ENCODE measurements at regions not wholly inside any gene's neighbourhood (a gene's known extent, or its start where the extent isn't known, plus 50 kb on each side); places are given as distances from the start of the nearest gene placed in this dataset.
A peak's percentile ranks its signal among the peaks of the same experiment; 100 is the strongest.

DNA sequence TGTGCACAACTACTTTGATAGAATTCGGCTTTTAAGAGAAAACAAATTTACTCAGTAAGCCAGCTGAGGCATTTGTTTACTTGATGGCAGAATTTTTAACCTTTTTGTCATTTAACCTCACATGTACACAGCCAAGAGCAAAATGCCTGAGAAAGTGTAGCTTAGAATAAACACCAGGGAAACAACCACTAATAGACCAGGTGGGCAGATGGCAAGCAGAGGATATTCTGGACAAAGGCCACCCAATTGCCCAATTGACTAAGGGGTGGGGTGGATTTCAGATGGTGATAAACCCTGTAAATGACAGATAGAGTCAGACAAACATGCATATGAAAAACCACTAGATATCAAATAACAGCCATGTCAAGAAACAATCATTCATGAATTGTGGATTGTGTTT, 190.7 kb upstream of the FBXL4 start:
- DNase-seq = no peak

DNA sequence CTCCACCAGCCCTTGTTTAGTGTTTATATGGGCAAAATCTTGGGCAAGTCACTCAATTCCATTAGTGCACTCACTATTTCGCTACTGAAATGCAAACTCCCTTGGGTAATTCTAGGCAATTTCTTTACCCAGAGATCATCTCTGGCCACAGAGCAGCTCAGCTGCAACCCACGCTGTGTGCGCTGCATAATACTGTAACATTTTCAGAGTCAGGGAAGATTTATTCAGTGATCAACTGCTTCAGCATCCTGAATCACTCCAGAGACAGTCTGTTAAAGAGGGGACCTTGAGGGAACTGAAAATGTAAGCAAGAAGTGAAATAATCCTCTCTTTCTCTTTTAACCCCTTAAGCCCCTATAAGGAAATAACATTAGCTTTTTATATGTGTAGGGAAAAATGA, 189.6 kb upstream of the FBXL4 start:
- no peak for DNase-seq

DNA sequence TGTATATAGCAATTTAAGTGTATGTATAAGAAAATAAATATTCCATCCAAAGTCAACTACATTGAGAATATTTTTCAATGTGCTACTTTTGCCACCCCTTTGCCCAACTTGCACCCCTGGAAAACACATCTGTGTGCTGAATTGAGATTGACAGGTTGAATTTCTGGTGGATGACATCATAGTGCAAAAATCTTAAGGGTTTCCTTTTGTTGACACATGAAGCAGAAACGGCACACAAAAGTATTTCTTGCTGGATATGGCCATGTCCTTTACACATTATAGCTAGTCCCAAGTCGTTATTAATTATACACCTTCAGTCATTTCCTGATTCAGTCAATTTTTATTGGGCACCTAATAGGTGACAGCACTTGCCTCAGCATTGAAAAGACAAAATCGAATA, 188.7 kb upstream of the FBXL4 start:
- no peak for DNase-seq

DNA sequence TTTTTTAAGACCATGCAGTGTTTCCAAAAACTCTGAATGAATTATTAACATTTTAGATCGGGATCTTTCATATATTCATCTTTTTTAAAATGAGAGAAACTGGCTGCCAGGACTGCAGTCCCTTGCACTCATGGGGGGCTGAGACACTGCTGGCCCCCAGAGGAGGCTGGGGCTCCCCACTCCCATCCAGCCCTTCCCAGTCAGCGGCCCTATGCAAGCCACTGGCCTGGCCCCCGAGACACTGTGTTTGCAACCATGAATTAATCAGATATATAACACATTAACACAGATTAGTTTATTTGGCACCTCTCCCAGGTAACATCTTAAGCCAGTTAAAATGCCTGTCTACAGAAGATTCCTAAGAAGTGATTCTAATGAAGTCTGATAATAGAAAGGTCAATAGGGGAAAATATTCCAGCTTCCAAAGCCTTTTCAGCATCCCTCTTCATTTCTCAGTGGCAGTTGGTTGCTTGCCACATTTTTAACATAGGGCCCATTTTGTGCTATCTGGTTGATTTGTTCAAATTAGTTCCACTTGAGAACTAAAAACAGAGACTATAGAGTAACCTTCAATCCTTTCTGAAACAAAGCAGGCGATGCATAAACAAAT, 184.4 kb upstream of the FBXL4 start:
- DNase-seq = no peak

DNA sequence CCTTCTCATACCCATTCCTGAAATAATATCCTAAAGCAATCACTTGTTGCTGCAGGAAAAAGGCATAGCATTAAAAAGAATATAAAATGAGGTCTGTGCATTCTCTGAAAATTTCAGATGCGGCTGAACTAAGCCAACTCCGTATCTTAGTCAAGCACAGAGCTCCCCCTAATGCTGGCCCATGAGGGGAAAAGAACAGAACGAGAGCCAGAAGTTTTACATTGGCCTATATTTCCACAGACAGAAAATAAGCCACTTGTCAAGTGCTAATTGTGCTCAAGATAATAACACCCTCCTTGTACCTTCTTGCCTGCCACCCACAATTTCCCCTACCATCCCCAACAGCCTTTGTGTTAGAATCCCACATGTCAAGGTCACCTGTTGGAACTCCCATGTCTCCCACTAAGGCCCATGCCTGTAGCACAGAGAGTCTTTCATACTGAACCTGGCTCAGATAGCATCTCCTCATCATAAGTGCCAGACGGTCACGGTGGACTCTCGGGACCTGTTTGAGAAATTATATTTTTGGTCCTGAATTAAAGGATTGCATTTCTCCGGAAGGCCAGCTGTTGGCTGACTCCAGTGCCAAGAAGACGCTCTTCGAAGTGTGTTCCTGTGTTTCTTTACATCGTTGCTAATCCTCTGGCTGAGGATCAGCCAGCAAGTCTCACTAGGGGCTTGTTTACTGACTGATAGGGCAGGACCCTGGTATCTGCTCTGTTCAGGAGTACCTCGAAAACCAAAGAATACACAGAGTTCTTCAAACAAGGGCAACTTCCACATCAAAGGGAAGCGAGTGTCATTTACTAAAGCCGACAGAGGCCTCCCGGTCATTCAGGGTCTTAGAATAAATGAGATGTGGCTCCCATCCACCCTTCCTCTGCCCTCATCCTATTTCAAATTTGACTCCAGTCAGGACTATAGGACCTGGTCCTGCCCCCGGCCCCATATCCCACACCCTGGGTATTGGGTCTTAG, 183.4 kb upstream of the FBXL4 start:
- no peak for DNase-seq

DNA sequence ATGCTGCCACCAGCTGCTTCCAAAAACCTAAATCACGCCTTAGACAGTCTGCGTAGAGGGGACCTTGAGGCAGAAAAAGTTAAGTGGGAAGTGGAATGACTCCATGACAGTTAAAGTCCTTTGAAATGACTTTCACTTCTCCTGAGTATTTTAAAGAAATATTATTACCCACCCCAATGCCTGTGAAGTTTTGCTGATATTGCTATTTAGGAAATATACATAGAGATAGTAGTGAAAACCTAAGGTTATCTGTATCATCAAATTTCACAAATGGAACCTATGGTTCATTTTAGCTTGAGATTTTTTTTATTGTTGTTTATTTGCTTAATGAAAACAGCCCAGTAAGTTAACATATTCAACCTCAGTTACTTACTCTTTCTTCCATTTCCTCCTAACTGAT, 182.1 kb upstream of the FBXL4 start:
- DNase-seq = no peak

DNA sequence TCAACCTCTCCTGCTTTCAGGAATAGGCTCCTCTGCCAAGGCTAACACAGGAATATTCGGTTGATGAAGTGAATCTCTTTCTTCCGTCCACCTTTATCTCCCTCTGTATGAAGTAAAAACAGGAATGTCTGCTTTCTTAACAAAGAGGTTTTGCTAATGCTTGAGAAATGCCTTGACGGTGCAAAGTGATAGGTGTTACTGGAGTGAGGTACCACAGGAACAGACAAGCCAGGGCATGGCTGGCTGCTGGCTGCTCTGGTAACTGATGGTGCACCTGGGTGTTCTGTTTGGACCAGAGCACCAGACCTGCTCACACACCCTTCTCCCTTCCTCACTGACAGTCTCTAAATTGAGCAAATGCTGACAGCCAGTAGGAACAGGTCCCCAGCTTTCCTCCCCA, 174.0 kb upstream of the FBXL4 start:
- DNase-seq = no peak

DNA sequence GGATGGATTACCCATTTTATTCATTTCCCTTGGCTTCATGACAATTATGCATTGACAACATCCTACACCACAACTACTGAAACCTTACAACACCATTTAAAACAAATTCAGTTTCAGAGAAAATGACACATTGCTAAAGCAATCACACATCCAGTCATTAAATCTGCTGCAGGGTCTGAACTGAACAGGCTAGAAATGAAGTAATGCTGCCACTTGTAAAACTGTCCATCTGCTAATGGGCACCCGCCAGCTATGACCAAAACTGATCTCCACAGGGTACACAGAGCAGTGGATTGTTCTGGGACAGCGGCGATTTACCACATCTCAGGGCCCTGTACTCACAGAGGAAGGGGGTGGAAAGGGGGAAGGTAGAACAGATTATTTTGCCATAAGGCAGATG, 172.9 kb upstream of the FBXL4 start:
- DNase-seq = no peak

DNA sequence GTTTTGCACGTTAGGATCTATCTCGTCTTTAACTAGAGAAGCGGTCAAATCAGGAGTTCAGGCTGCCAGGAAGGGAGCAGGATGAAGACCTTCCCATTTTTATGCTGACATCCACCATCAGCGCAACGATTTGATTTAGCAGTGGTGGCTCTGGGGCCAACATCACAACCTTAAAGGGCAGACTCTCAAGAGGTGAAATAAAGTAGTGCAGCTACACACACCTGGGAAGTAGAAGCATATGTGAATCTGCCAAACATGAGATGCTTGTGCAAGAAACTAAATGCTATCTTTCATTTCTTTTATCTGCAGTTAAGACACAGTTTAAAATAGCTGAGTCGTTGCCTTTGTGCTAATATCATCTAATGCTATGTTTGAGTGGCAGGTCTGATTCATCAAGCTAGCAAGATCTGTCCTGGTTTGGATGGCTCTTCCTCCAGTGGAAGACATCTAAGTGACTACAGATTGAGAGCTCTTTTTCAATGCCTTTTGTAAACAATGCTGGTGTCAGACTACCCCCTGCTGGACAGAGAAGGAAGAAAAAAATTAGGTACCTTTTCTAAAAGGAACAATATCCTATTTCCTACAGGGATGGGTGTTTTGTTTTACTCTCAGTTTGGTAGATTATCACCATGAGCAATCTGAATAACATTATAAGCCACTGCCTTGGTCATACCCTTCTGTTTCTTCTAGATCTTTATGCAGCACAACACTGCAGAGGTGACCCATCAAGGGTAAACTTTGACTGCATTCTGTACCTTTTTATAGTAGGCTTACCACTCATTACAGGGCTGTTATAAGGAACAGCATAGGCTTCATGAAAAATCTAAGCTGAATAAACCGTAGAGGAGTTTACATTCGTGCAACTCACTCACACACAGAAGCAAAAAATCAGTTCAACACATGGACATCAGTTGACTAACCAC, 171.6 kb upstream of the FBXL4 start:
- peak; percentile 10 for DNase-seq

DNA sequence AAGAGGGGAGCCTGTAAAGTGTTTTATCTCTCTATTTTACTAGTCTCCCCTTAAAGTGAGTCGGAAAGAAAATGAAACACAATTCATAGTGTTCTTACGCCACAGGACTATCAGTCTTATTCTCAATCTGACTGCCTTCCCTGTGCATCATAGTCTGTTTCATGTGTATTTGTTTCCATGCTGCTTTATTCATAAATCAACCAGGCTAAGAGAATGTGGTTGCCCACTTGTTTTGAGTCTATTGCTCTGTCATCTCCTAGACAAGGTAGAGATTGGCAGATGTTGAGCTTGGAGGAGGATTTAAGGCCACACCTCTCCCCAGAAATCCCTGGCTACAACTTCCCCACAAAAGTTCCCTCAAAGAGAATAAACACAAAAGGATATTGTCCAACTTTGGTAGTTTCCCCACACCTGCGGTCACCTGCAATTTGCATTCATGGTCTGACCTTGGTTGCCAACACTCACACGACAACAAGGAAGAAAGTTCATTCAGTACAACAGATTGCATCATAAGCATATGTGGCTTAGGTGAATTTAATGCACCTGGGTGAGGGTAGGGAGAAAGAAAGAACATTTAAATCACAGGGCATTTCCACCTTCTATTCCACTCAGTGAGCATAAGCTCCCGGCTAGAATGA, 167.1 kb upstream of the FBXL4 start:
- no peak for DNase-seq

DNA sequence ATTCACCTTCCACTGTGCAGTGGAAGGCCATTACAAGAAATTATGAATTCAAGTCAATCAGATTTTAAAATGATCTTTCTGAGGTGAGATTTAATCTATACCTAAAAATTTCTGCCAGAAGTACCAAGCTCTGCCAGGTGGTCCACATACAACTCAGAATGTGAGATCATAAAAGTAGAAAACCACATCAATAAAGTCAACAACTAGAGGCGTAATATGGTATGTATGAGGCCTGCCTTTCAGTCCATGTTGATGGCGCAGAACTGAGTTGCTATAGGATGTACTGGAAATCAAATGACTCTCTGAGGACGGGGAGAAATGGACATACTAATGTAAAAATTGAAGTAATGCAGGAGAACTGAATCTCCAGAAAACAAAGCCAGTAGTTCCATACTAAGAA, 163.8 kb upstream of the FBXL4 start:
- DNase-seq = no peak

DNA sequence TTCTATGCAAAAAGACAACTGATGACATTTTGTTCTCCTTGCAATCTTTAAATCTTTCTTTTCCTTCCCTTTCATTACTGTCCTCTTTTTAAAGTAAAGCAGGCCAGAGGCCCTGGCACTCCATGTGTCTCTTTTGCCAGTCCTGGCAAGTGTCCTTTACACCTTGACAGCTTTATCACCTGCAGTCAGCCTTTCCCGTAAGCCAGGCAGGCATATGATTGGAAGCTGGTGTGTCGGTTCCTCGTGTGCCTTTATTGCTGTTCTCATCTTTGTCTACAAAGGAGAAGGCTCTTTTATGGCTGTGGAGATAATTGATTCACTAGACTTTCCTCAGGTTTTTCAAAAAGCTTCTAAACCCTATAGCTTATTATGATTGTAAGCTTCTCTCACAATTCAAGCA, 162.3 kb upstream of the FBXL4 start:
- no peak for DNase-seq

DNA sequence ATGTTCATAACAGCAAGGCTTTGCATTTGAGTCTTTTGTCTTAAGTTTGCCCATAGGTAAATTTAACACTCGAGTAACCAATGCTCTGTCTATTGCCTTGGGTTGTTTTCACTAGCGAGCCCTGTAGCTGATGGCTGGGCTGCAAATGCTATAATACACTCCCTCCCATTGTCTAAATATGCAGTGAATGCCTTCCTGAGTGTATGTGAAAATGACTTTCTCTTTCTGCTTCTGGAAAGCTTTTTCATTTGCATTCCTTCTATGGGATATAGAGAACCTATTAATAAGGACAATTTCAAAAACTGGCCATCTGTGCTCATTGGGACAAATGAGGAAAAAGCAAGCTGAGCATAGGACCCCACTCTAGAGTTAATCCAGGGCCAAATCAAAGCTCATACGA, 156.5 kb upstream of the FBXL4 start:
- DNase-seq = no peak

DNA sequence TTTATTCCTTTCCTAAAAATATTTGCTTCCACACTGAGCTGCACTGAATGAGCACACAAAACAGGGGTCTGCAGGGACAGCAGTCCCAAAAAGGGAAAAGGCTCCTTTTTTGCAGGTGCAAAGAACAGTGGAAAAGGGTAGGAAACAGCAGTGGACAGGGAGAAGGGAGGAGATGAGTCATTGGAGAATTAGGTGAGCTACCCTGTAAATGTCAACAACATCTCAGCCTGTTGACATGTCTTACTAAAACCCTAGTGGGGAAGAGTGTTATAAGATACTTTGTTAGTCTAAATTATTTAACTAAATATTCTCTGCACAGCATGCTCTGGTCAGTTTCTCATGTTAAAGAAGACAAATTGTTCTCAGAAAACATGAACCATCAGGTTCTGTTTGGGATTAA, 151.5 kb upstream of the FBXL4 start:
- DNase-seq = no peak

DNA sequence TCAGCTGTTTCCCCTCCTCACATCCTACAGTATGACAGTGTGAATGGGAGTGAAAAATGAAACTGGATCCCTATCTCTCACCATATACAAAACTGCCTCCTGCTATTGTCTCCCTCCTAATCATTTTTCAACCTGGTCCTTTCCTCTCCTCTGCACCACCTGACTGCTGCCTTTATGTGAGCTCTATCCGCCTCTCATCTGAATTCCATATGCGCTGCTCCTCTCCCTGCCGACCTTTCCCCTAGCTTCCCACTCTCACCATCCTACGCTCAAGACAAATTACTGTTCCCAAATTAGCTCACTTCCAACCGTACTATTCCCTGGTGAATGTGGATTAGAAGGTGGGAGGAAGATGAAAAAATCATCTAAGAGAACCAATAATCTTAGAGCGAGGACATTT, 148.4 kb upstream of the FBXL4 start:
- DNase-seq = no peak

DNA sequence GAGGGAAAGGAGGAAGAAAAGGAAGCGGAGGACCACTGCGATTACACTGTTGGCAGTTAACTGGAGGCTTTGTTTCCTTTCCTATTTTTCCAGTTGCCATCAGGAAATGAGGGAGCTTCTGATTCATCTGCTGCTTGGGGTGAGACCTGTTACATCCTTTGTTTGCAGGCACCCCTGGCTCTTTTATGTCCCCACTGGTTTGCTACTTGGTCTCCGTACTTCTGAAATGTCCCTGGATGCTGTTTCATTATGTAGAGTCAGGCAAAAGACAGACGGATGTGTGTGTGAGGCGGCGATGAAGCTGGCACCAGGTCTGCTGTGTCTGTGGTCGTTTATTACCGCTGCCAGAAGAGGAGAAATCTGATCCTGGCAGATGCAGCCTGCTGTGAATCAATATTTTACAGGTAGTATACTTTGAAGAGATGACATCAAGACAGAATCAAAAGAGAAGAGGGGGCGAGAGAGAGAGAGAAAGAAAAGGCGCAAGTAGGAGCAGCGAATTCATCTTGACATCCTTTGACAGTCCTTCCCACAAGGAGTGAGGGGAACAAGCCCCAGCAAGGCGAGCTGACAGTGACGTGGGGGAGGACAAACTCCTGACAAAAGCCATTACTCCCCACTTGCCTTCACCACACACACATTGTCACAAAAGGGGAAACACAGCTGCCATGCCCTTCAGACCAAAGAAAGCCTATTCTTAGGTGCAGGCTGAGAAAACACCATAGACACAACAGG, 145.9 kb upstream of the FBXL4 start:
- DNase-seq = no peak

DNA sequence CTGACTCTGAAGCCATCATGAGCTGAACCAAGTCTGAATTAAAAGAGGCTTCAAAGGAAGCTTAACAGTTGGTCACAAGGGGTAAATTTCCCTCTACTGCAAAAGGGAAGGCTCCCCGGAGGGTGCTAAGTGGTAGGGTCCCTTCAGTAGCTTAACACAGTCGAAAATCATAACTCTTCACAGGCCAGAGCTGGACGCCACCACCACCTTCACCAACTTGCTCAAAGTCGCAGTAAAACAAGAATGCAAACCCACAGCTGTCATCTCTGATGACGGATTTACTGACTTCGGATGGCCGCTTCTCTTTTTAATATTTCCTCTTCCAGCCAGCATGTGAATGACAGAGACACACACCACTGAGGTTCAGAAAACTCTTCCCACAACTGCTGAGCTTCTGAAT, 144.7 kb upstream of the FBXL4 start:
- no peak for DNase-seq

DNA sequence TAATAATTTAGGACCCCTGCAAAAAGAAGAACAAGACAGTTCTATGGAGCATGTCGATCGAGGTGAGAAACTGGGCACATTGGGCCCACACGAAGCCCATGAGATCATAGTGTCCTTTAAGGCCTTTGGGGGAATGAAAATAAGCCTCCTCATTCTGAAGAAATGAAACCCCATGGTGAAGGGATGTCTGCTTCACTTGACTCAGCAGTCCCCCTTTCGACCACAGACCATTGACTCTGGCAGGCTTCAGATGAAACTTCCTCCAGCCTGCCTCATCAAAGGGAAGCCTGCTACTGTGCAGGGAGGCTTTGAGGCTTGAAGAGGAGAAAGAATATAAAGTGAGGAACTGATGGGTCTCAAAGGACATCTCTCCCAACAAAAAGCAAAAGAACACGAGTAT, 144.2 kb upstream of the FBXL4 start:
- no peak for DNase-seq

DNA sequence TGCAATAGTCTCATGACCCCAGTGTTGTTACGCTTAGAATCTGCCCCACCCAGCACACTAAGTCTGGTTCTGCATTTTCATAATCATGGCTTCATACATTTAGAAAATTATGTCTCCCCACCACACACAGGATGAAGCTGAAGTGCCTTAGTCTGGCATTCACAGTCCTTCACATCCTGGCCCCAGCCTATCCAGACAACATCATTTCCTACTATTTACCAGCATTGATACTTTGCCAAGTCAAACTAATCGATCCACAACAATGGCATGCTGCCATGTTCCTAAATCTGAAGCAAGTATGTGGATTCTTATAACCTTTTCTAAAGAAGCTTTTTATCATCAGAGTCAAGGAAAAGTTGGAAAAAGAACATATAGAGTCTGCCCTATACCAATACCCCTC, 132.4 kb upstream of the FBXL4 start:
- no peak for DNase-seq

DNA sequence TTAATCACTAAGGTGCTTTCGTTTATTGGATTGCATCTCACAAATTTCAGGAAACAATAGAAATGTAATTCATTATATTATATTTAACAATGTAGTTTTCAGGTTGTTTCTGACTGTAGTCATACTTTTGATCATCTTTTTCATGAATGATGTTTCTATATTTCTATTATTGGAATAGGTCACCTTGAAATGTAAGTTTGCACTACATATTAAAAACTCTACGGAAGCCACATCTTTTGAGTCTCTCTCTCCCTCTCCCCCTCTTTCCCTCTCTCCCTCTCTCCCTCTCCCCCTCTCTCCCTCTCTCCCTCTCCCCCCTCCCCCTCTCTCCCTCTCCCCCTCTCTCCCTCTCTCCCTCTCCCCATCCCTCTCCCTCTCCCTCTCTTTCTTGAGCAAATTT, 131.3 kb upstream of the FBXL4 start:
- no peak for DNase-seq

DNA sequence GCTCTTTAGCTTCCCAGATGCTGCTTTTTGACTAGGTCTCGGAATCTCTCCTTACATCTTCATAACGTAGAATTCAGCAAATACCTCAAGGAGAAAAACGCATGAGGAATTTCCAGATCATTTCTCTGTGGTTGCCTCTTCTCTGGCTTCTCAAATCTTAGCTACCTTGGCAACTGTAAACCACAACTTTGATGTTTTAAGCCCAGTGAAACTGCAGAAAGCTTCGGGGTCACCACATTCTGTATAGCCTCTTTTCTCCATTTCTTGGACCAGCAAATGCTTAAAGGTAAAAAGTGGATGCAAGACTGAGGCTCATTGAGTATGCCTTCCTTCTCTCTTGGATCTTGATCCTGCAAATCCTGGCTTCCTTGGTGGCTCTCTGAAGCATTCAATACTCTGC, 125.5 kb upstream of the FBXL4 start:
- no peak for DNase-seq

DNA sequence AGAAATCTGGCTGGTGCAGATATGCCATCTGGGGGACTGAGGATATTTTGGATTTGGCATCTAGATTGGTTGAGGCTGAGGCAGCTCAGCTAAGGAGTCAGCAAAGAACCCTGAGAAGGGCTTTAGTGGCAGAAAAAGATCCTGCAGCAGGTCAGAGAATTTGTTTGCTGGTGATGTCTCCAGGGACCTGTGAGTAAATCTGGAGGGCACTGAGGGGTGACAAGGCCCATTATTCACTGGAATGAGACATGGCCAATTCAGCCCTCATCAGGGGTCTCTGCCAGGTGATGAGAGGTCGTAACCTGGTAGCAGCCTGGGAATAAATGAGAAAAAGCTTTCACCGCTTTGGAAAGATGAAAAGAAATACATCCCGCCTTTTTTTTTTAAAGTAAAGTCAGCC, 118.3 kb upstream of the FBXL4 start:
- DNase-seq = no peak

Measured in hindlimb muscle (tissue), 1 donor.